Erythroblast (primary cell): ENCODE measurements at regions not wholly inside any gene's neighbourhood (a gene's known extent, or its start where the extent isn't known, plus 50 kb on each side); places are given as distances from the start of the nearest gene placed in this dataset.

Experiments
- GATA1 ChIP-seq: IDR thresholded peaks from 2 replicates; pipeline ENCODE4 v1.6.1; 2011; ENCODE audit warnings: low read depth, mild to moderate bottlenecking, control low read depth, low read length, moderate library complexity
- POLR2A ChIP-seq: IDR thresholded peaks from 2 replicates; pipeline ENCODE4 v1.6.1; 2011; ENCODE audit warnings: mild to moderate bottlenecking, low read length

GRCh38 chr3:174767406-174767805 lies 91.7 kb upstream of the NAALADL2 start:
- TF ChIP-seq POLR2A (no peak), GATA1 (no peak)
